ENCODE measurements at regions not wholly inside any gene's neighbourhood (a gene's known extent, or its start where the extent isn't known, plus 50 kb on each side); places are given as distances from the start of the nearest gene placed in this dataset.
"Not testable (repeated sequence)": the region's sequence is repeated elsewhere in the genome, so short reads cannot be mapped to it uniquely, and the experiment has no call there.

- DNase-seq (ENCODE audit: low read depth in 1 of 2, low spot score in 1 of 2) = no peak
Observed at GRCh38 chr1:199495432-199495831, 532.1 kb upstream of the NR5A2 start.

GRCh38 chr1:199498802-199499201 lies 528.7 kb upstream of the NR5A2 start:
- DNase-seq (ENCODE audit: low read depth in 1 of 2, low spot score in 1 of 2) = not testable (repeated sequence)

DNA sequence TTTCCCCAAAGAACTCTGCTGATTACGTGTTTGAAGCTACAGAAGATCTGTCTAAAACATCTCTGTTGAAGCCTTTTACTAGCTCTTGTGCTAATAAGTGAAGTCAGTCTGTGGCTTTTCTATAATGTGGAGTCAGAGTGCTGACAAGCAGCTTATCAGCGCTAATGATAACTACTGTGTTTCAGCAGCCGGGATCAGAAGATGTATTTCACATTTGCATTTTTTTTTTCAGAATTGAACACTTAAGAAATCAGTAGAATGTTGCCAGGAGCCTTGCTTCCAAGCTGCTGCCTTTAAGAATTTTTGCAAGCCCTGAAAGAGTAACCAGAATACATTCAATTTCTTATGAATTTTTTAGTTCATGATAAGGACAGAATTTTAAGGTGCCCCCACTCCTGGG lies 519.4 kb upstream of the NR5A2 start:
- no peak for DNase-seq (ENCODE audit: low read depth in 1 of 2, low spot score in 1 of 2)

DNA sequence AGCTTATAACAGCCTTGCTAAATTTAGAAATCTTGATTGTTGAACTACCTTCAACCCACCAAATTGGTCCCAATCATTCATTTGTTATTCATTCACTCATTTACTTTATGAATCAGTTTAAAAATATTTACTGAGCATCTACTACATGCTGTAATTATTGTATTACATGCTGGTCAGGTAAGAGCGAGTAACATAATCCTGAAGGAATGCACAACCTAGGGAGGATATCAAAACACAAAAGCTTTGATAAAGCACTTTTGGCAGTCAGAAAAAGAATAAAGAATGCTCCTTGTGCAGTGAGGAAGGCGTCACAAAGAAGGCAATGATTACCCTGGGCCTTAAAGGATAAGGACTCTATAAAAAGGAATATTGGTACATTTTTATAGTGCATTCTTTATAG lies 518.9 kb upstream of the NR5A2 start:
- no peak for DNase-seq (ENCODE audit: low read depth in 1 of 2, low spot score in 1 of 2)

DNA sequence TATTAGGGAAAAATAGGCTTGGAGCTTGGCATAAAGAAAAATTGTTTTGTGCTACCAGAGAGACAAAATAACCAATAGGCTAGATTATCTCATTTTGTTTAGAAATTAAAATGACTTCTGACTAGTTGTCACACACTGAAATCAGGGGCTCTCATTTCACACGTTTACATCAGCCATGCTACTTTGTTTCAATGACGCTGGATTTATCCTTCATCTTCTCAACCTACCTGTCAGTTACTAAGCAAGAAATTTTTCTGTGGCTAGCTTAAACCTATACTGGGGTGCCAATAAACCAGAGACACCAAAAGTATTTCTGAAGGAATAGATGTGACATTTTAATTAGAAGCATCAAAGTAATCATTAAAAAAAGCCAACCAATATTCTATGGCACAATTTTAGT lies 518.1 kb upstream of the NR5A2 start:
- DNase-seq (ENCODE audit: low read depth in 1 of 2, low spot score in 1 of 2) = no peak

- DNase-seq (ENCODE audit: low read depth in 1 of 2, low spot score in 1 of 2) = no peak
Observed at GRCh38 chr1:199510314-199510713, 517.2 kb upstream of the NR5A2 start.

GRCh38 chr1:199512037-199512710 lies 515.3 kb upstream of the NR5A2 start:
- DNase-seq (ENCODE audit: low read depth in 1 of 2, low spot score in 1 of 2) = no peak

DNA sequence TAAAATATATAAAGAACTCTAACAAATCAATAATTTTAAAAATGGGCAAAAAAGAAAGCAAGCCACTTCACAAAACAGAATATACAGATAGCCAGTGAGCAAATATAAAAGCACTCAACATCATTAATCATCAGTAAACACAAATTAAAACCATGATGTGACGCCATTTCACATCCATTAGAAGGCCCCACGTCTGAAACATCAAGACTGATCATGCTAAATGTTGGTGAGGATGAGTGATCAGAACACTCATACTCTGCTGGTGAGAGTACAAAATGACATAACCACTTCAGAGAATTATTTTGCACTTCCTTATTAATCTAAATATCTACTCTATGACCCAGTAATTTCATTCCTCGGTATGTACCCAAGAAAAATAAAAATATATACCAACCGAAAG lies 512.2 kb upstream of the NR5A2 start:
- no peak for DNase-seq (ENCODE audit: low read depth in 1 of 2, low spot score in 1 of 2)

DNA sequence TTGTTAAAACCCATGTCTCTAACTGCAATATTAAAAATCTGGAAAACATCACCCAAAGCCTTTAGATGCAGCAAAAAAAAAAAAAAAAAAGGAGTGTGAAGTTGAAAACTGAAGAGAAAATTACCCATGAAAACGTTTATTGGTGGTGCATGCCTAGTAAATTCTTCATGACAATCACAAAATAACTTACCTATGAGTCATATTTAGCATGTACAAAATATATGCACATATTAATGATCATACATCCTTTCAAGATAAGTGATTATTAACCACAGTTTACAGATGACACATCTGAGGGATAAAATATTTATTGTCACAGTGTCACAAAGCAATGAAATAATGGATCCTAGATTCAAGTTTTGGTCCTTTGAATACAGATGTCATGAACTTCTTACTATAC lies 505.2 kb upstream of the NR5A2 start:
- DNase-seq (ENCODE audit: low read depth in 1 of 2, low spot score in 1 of 2) = no peak

DNA sequence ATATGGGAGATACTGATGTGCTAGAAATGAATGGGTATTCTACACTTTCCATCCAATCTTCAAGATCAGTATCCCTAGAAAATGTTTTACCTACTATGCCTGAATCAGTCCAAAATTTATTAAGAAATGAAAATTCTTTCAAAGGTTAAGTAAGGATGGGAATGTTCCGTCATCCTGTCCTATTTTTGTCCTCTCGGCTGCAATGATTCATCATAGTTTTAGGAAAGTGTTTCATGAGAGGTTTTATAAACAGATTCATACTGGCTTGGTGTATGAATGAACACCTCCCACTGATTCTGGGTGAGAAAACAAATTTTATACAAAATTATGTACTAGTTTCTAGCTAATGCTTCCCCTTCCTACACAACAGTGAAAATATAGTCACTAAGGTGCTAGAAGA lies 504.6 kb upstream of the NR5A2 start:
- no peak for DNase-seq (ENCODE audit: low read depth in 1 of 2, low spot score in 1 of 2)

DNA sequence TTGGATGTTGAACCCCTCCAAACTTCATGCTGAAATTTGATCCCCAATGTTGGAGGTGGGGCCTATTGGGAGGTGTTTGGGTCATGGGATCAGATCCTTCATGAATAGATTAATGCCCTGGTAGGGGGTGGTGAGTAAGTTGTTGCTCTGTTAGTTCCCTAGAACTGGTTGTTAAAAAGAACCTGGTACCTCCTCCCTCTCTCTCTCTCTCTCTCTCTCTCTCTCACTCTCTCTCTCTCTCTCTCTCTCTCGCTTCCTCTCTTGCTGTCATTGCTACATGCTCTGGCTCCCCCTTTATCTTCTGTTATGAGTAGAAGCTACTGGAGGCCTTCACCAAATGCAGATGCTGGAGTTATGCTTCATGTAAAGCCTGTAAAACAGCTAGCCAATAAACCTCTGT lies 498.2 kb upstream of the NR5A2 start:
- no peak for DNase-seq (ENCODE audit: low read depth in 1 of 2, low spot score in 1 of 2)

- DNase-seq (ENCODE audit: low read depth in 1 of 2, low spot score in 1 of 2) = not testable (repeated sequence)
Observed at GRCh38 chr1:199533361-199533760, 494.1 kb upstream of the NR5A2 start.

DNA sequence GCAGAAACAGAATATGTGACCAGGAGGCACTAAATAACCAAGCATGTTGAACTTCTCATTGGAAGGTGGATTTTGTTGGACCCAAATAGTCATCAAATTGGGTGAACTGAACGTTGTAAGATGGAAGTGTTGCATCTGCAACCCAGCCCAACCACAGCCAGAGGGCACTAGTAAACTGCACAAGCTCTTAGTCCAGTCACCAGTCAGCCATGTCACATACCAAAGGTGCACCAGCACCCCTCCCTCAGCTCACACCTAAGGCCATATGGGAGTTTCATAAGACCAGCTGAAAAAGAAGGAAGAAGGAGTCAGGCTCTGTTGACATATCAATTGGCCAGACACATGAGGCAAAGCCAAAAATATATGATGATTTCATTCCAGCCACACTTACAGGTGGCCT lies 481.7 kb upstream of the NR5A2 start:
- no peak for DNase-seq (ENCODE audit: low read depth in 1 of 2, low spot score in 1 of 2)

- no peak for DNase-seq (ENCODE audit: low read depth in 1 of 2, low spot score in 1 of 2)
Observed at GRCh38 chr1:199546323-199546722, 481.2 kb upstream of the NR5A2 start.

DNA sequence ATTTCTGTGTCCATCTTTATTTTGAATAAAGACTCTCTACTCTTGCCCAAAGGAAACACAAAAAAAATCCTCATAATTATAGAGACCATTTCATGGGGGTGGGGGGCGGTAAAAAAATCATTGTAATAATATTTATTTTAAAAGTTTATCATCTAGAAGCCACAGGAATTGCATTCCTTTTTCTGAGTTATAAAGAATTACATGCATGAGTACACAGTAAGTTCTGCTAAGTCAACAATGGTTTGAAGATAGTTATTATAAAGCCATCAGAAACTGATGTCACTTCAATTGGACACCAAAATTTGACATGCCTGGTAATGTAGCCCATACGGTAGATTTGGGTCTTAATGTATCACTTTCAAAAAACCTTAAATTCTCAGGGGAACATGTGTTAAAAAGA lies 478.1 kb upstream of the NR5A2 start:
- no peak for DNase-seq (ENCODE audit: low read depth in 1 of 2, low spot score in 1 of 2)

DNA sequence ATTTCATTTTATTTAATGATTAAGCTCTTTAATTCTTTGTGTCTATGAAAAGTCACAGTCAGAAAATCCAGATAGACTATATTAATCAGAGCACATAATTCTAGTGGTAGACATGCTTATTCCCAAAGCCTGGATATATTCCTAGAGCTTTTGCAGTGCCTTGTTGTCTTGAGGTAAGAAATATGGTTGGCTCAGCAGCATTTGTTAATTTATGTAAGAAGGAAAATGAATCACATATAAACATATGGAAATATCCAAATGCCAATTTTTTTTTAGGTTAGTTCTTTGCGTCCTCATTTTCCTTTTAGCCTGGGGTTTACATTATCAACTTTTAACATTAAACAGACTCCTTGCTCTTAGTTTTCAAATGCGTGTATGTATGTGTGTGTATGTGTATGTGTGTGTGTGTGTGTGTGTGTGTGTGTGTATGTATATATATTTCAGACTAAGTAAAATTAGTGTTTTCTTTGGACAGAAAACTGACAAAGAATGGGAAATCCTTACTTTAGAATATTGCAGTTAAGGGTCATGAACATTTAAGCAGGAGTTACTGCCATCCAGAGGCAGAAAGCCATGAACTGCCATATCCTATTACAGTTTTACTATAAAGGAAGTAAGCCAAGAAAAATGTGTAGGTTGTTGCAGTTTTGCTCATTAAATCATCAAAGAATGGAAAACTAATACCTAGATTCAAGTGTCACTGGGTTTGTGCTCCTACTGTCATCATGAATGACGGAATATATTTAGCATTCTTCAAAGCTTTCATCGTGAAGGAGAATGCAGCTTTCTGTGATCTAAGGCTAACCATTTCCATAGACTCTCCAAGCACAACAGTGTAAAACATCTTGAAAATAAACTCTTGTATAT lies 477.1 kb upstream of the NR5A2 start:
- DNase-seq (ENCODE audit: low read depth in 1 of 2, low spot score in 1 of 2) = no peak

DNA sequence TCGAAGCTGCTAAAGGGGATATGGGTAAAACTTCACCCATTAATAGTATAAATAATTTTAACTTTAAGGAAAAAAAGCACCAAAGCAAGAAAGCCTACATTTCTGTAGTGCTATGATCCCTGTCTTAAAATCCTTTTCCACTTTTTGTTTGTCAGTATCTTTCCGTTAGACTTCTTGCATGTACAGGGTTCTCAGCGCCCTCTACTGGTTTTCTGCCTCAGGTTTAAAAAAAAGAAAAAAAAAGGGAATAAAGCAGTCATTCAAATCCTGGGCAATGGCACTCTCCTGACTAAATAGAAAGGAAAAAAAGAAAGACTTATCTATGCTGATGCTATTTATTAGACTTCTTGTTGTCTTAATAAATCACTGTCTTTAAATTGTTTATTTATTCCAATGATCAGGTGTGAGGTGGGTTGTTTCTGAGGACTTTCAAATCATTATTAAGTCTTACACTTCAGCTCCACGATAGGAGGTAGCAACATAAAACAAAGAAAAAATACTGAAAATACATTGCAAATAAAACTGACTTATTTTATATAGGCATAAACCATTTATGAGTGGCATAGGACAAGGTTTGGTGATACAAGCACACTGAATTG lies 475.4 kb upstream of the NR5A2 start:
- DNase-seq (ENCODE audit: low read depth in 1 of 2, low spot score in 1 of 2) = no peak

DNA sequence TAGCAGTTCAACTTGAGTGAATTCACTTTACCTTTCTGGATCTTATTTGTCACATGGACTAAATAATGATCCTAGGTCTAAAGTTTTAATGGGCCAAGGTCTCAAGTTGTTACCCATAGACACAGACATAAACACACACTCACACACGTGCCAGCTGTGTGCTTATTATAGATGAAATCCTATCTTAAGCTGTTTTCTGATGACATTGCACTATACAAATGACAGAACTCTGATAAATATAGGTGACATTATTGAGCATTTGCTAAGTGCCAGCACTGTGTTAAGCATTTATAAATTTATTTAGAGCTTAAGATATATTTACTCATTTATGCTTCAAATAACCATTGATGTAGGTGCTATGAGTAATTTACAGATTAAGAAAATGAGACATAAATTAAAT lies 474.4 kb upstream of the NR5A2 start:
- DNase-seq (ENCODE audit: low read depth in 1 of 2, low spot score in 1 of 2) = no peak

DNA sequence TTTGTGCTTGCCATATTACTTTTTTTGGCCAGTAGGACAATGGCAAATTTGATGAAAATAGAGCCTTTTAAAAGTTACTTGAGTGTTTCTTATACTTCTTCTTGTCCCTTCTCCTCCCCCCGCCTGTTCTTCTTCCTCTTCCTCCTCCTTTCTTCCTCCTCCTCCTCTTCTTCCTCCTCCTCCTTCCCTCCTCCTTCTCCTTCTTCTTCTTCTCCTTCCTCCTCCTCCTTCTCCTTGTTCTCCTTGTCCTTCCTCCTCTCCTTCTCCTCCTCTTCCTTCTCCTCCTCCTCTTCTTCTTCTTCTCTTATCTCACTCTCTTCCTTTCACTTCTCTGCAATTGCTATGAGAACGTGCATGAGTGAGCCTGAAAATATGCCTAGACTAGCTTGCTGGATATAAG lies 466.2 kb upstream of the NR5A2 start:
- DNase-seq (ENCODE audit: low read depth in 1 of 2, low spot score in 1 of 2) = no peak

DNA sequence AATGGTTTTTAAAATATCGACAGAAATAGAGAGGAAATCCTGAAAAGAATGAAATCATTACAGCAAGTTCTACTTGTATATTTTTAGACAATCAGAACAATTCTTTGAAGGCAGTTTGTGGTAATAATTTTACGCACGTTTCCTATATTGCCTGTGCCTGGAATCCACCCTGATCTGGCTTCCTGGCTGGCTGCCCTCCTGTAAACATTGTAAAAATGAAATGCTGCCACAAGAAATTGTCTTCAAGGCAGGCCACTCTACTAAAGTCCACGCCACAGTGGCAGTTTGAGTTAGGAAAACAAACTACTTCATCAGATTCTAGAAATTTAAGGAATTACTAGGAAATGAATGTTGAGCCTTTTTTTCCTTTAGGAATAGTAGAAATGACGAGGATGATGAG lies 454.5 kb upstream of the NR5A2 start:
- no peak for DNase-seq (ENCODE audit: low read depth in 1 of 2, low spot score in 1 of 2)

DNA sequence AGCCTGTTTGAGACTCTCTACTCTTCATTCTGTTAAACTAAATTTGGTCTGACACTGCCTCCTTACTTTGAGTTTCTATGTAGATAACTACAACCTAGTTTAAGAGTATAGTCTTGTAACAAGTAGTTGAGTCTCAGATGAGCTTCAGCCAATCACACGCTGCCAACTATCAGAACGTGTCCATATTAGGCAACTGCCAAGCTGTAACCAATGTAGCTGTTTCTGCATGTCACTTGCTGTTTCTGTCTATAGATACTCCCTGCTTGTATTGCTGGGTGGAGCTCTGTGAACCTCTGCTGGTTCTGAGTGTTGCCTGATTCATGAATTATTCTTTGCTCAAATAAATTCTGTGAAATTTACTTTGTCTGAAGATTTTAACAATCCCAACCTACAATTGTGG lies 452.6 kb upstream of the NR5A2 start:
- no peak for DNase-seq (ENCODE audit: low read depth in 1 of 2, low spot score in 1 of 2)

GRCh38 chr1:199580300-199580699 lies 447.2 kb upstream of the NR5A2 start:
- no peak for DNase-seq (ENCODE audit: low read depth in 1 of 2, low spot score in 1 of 2)
